Stimulated activated CD8-positive, alpha-beta memory T cell treated with anti-CD3 and anti-CD28 coated beads, Interleukin-7, amount 100 ng/mL, for 24 hours (primary cell): ENCODE measurements at regions not wholly inside any gene's neighbourhood (a gene's known extent, or its start where the extent isn't known, plus 50 kb on each side); places are given as distances from the start of the nearest gene placed in this dataset.
"Not testable (repeated sequence)": the region's sequence is repeated elsewhere in the genome, so short reads cannot be mapped to it uniquely, and the experiment has no call there.

Source experiments
- DNase-seq: peaks from one replicate; pipeline ENCODE4 v3.0.0-alpha.2; 2020; ENCODE audit warnings: low read depth

DNA sequence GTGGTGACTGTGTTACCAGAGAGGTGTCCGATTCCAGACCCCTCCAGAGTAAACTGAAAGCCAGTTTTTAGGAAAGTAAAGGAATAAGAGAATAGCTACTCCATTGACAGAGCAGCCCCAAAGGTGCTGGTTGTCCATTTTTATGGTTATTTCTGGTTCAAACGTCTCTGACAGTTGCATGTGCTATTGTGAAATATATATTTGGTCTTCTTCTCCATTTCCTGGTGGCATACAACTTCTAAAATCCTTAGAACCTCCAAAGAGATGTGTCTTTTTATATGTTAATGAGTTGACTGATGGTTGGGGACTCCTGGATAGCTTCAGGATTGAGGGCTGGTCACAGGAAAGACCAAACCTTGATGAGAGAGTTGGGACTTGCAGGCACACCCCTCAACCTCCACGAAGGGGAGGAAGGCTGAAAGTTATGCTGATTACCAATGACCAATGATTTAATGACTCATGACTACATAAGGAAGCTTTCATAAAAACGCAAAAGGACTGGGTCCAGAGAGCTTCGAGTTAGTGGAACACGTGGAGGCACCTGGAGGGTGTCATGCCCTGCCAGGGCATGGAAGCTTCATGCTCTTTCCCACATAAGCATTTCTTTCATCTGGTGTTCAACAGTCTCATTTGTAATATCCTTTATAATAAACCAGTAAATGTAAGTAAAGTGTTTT lies 100.7 kb downstream of the SLC16A1 start:
- no peak for DNase-seq

DNA sequence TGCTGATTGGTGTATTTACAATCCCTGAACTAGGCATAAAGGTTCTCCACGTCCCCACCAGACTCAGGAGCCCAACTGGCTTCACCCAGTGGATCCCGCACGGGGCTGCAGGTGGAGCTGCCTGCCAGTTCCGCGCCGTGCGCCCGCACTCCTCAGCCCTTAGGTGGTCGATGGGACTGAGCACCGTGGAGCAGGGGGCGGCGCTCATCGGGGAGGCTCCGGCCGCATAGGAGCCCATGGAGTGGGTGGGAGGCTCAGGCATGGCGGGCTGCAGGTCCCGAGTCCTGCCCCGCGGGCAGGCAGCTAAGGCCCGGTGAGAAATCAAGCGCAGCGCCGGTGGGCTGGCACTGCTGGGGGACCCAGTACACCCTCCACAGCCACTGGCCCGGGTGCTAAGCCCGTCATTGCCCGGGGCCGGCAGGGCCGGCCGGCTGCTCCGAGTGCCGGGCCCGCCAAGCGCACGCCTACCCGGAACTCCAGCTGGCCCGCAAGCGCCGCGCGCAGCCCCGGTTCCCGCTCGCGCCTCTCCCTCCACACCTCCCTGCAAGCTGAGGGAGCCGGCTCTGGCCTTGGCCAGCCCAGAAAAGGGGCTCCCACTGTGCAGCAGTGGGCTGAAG lies 101.5 kb downstream of the SLC16A1 start:
- not testable (repeated sequence) for DNase-seq

DNA sequence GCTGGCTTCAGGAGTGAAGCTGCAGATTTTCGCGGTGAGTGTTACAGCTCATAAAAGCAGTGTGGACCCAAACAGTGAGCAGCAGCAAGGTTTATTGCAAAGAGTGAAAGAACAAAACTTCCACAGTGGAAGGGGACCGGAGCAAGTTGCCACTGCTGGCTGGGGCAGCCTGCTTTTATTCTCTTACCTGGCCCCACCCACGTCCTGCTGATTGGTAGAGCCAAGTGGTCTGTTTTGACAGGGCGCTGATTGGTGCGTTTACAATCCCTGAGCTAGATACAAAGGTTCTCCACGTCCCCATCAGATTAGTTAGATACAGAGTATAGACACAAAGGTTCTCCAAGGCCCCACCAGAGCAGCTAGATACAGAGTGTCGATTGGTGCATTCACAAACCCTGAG lies 102.1 kb downstream of the SLC16A1 start:
- DNase-seq = not testable (repeated sequence)

DNA sequence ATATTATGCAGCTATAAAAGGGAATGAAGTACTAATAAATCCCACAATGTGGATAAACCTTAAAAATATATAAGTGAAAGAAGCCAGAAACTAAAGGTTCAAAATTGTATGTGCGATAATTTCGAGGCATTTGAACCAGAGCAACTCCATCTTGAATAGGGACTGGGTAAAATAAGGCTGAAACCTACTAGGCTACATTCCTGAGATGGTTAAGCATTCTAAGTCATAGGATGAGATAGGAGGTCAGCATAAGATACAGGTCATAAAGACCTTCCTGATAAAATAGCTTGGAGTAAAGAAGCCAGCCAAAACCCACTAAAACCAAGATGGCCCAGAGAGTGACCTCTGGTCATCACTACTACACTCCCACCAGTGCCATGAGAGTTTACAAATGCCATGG lies 103.1 kb downstream of the SLC16A1 start:
- DNase-seq = no peak

DNA sequence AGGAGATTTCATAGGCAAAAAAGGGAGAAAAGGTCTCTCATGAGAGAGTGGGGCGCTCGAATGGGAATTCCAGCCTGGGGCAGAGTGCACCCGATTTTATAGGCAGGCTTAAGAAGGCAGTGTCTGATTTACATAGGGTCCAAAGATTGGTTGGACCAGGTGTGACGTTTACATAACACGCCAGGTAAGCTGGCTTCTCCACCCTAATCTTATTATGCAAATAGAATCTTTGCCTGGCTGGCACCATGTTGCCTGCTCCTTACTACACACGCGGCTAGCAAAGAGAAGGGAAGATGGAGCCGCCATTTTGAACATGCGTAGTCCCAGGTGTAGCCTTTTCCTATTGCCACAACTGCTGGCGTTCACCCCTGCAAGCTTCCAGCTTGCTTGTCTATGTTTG lies 103.7 kb downstream of the SLC16A1 start:
- no peak for DNase-seq

DNA sequence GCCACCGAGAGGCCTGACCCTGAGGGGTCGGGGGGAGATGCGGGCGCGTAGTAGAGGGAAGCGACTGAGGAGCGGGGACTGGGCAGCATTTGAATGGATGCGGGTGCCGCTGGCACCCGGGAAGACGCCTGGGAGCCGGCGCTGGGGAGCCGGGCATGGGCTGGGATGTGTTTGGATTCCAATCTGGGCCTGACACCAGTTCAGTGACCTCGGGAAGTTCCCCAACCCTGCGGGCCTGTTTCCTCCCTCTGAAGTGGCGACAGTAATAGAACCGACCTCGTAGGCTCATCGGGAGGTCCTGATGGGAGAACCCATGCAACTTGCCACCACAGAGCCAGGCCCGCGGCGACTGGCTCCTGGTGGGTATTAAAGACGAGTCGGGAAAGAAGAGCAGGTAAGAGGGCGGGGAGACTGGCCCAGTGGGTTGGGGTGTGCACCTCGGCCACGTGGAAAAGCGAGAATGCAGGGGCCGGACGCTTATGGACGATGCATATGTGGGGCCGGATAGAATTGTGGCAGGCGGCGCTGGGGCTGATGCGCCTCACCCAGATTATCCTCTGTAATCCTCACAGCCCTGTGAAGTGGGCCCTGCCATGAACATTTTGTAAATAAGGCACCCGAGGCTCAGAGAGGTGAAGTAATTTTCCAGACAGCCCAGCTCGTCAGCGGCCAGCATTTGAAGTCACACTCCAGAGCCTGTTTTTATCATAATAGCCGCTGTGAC lies 105.8 kb downstream of the SLC16A1 start:
- no peak for DNase-seq

DNA sequence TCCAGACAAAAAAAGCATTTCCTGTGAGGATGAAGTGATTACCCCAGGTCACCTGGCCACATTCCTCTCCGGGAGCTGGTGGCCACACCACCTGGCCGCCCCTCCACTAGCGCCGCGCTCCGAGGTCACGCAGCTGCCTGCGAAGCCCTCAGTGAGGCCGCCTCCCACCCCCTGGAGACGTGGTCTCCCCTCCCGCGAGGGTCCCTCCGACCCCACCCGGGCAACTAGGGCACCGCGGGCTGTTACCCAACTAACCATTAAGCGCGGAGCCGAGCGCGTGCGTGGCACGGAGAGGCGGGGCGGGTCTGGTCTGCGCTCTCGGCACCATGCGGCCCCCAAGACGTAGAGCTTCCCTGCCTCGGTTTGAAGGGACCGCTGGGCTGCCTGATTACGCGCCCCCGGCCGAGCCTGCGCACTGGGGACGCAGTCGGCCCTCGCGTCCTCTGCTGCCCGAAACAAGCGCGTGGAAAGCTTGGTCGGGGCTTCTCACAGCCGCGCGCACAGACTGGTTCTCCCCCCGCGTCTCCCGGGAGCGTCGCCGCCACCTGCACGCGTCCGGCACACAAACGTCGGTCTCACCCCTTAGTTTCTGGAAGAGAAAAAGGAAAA lies 106.5 kb downstream of the SLC16A1 start:
- DNase-seq = no peak

DNA sequence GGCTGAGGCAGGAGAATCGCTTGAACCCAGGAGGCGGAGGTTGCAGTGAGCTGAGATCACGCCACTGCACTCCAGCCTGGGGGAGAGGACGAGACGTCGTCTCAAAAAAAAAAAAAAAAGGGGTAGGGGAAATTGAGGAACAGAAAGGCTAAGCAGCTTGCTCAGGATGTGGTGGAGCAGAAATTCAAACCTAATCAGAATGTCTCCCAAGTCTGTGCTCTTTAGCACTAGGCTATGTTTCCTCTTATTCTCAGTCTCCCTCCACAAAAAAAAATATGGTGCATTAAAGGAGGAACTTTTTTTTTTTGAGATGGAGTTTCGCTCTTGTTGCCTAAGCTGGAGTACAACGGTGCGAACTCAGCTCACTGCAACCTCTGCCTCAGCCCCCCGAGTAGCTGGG lies 114.2 kb downstream of the SLC16A1 start:
- no peak for DNase-seq

DNA sequence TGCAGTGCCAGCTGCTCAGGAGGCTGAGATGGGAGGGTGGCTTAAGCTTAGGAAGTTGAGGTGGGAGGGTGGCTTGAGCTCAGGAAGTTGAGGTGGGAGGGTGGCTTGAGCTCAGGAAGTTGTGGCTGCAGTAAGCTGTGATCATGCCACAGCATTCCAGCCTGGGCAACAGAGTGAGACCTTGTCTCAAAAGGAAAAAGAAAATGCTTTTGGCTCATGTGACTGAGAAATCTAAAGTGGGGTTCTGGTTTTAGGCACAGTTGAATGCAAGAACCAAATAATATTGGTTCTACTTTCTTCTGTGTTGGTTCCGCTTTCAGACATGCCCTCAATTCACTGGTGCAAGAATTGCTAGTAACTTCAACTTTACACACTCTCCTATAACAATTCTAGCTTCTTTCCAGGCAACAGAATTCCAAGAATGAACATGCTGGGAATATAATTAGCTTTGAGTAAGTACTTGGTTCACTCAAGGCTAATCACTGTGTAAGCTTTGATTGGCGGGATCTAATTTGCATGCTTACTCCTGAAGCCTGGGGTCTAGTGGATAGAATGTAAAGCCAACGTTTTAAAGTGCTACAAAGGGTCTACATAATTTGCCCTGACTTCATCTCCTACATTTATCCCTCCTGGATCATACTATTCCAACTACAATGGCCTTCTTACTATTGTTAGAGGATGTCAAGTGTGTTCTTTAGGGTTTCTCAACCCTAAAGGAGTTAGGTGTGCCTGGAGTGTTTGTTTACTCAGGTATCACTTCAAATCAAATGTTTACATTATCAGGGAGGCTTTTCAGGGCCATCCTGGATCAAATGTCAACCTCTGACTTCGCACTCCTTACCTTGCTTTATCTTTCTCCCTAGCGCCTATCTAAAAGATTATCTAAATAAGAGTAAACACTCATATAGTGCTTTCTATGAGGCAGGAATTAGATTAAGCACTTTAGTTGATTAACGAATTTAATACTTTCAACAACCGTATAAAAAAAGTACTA lies 115.1 kb downstream of the SLC16A1 start:
- DNase-seq = no peak

DNA sequence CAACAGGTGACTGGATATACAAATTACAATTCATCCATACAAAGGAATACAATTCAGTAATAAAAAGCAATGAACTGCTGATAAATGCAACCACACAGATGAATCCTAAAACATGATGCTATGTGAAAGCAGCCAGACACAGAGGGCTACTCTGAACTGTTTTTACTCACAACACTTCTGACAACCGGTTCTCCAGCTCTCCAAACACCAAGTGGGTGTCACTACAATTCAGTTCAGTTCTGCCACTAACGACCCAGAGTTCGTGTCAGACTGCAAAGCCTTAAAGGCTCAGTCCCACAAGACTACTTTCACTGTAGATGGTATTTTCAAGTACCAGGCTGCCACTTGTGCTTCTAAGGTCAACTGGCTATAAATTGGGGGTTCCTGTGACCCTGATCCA lies 119.4 kb downstream of the SLC16A1 start:
- DNase-seq = no peak

DNA sequence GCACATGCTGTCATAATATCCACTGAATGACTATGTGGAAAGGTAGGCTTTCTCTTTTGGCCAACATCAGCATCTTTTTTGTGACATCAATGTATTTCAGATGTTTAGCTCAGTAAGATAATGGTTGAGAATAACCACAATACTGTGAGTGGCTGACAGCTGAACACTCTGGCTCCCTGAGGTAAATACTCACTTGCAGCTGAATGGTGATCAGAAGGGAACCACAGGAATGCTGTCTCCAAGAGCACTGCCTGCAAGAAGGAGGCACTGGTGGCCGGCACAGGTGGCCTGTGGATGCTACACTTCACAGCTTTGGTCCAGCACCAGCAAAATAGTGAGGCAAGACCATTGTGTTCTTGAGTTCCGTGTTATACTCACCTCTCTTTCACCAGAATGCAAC lies 118.7 kb upstream of the PPM1J start:
- DNase-seq = no peak

DNA sequence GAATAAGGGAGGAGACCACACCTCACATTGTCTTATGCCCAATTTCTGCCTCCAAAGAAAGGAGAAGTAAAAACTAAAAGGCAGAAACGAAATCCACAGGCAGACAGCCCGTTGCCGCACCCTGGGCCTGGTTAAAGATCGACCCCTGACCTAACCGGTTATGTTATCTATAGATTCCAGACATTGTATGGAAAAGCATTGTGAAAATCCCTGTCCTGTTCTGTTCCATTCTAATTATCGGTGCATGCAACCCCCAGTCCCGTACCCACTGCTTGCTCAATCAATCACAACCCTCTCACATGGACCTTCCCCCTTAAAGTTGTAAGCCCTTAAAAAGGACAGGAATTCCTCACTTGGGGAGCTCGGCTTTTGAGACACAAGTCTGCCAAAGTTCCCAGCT lies 117.1 kb upstream of the PPM1J start:
- not testable (repeated sequence) for DNase-seq

DNA sequence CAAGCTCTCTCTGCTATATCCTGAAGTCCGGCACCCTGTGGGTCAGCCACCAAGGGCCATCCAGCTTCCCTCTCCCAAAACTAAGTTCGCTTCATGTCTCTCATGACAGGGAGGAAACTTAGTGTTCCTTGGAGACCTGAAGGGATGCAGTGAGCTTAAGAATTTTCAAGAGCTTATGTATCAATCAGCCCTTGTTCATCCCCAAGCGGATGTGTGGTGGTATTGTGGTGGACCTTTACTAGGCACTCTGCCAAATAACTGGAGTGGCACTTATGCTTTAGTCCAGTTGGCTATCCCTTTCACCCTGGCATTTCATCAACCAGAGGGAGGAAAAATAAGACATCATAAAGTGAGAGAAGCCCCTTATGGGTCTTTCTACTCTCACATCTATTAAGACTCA lies 114.6 kb upstream of the PPM1J start:
- not testable (repeated sequence) for DNase-seq

DNA sequence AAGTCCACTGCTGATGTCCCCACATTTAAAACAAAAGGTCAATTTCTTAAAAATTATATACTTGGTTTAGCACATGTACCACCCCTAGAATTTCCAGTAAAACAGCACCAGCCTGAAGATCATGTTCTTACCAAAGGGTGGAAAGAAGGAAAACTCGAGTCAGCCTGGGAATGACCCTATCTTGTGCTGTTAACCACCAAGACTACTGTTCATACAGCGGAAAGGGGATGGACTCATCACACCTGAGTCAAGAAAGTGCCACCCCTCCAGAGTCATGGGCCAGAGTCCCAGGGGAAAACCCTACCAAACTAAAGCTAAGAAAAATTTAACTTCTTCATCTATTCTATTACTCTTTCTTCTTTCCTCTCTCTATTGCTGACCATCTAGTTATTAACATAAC lies 113.6 kb upstream of the PPM1J start:
- DNase-seq = no peak

DNA sequence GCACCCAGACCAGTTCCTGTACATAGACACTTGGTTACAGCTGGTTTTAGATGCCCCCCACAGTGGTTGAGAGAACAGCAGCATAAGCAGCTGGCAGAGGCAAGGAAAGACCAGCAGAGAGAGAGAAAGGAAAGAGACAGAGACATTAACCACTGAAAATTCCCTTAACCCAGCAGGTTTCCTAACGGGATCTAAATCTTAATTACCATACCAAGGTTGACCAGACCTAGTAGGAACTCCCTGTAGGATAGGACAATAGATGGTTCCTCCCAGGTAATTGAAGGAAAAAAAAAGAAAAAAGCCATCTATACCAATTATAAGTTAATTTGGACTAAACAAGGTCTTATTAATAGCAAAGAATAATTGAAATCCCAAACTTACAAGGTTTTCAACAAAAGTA lies 112.3 kb upstream of the PPM1J start:
- DNase-seq = not testable (repeated sequence)

DNA sequence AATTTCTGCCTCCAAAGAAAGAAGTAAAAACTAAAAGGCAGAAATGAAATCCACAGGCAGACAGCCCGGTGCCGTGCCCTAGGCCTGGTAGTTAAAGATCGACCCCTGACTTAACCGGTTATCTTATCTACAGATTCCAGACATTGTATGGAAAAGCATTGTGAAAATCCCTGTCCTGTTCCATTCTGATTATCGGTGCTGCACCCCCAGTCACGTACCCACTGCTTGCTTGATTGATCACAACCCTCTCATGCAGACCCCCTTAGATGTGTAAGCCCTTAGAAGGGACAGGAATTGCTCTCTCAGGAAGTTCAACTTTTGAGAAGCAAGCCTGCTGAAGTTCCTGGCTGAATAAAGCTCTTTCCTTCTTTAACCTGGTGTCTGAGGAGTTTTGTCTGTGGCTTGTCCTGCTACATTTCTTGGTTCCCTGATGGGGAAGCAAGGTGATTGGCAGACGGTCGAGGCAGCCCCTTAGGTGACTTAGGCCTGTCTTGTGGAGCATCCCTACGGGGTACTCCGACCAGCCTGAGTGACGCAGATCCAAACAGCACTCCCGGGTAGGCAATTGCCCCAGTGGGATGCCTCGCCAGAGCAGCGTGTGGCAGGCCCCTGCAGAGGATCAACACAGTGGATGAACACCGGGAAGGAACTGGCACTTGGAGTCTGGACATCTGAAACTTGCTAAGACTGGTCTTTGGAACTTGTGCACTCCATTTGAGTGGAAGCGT lies 111.2 kb upstream of the PPM1J start:
- no peak for DNase-seq

DNA sequence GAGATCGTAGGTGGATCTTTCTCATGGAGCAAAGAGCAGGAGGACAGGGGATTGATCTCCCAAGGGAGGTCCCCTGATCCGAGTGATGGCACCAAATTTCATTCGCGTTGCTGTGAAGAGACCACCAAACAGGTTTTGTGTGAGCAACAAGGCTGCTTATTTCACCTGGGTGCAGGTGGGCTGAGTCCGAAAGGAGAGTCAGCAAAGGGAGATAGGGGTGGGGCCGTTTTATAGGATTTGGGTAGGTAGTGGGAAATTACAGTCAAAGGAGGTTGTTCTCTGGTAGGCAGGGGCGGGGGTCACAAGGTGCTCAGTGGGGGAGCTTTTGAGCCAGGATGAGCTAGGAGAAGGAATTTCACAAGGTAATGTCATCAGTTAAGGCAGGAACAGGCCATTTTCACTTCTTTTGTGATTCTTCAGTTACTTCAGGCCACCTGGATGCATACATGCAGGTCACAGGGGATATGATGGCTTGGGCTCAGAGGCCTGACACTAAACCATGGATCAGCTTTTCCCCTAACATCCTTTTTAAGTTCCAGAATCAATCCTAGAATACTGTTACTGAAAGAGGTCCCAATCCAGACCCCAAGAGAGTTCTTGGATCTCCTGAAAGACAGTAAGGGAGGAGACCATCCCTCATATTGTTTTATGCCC lies 110.6 kb upstream of the PPM1J start:
- not testable (repeated sequence) for DNase-seq

DNA sequence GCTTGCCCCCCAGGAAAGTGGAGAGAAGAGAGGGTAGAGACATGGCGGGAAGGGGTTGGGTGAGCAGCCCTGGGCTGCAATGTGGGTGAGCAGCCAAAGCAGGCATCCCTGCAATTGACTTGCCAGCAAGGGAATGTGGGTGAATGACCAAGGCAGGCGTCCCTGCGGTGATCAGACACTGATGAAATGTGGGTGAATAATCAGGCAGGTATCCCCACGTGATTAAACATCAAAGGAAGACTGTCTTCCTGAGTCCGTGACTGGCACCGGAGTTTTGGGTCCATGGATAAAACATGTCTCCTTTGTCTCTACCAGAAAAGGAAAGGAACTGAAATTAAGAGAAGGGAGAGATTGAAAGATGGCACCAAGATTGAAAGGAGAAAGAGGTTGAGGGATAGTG lies 109.9 kb upstream of the PPM1J start:
- DNase-seq = not testable (repeated sequence)

DNA sequence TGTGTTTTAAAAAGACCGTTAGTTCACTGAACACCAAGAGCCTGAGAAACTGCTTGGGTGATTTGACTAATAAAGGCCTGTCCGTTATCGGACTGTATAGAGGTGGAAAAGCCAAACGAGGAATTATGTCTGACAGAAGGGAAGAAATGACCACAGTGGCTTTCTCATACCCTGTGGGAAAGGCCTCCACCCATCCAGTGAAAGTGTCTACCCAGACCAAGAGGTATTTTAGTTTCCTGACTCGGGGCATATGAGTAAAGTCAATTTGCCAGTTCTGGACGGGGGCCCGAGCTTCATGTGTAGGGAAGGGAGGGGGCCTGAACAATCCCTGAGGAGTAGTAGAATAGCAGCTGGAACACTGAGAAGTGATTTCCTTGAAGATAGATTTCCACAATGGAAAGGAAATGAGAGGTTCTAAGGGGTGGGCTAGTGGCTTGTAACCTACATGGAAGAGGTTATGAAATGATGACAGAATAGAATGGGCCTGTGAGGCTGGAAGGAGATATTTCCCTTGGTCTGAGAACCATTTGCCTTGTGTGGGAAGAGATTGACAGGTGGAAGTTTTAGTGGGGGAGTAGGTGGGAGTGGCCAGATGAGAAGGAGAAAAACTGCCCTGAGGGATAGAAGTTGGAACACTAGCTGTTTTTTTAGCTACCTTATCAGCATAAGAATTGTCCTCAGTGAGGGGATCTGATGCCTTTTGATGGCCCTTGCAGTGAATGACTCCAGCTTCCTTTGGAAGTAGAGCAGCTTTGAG lies 106.4 kb upstream of the PPM1J start:
- DNase-seq = not testable (repeated sequence)
